NCI-H1092 (cell line): ENCODE measurements at regions not wholly inside any gene's neighbourhood (a gene's known extent, or its start where the extent isn't known, plus 50 kb on each side); places are given as distances from the start of the nearest gene placed in this dataset.
"Not testable (repeated sequence)": the region's sequence is repeated elsewhere in the genome, so short reads cannot be mapped to it uniquely, and the experiment has no call there.

Source experiments
- DNase-seq: peaks from one replicate; lab custom pipeline; 2025; lab: John Stamatoyannopoulos, UW

DNA sequence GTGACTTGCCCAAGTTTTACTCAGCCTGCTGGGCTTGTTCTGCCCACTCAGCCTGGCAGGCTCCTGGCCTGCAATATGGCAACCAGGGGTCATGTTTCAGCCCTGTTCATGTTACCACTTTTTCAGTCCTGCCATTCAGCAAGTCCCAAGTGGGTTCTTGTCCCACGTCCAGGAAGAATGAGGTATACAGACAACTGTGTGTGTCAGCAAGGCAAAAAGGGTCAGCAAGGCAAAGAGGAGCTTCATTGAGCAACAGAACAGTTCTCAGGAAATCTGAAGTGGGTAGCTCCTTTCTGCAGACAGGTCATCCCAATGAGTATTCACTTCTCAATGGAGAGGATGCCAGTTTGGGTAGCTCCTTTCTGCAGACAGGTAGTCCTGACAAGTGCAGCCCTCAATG is 1233.3 kb upstream of the B3GALT2 start:
- DNase-seq = no peak

DNA sequence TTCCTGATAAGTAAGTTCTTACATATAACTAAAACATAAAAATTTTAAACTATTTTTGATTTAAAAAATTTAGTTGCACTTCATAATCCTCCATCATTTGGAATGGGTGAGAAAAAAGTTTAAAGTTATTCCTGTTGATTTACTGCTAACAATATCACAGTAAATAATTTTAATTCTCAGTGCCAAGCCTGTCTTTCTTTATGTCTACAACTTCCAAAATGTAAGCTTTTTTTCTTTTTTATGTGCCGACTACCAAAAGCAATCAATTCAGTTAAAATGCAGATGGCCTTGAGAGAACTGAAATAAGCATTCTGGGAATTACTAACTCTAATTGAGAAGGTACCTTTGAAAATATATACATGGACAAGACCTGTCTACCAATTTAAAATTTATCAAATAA is 1224.3 kb upstream of the B3GALT2 start:
- DNase-seq = no peak

DNA sequence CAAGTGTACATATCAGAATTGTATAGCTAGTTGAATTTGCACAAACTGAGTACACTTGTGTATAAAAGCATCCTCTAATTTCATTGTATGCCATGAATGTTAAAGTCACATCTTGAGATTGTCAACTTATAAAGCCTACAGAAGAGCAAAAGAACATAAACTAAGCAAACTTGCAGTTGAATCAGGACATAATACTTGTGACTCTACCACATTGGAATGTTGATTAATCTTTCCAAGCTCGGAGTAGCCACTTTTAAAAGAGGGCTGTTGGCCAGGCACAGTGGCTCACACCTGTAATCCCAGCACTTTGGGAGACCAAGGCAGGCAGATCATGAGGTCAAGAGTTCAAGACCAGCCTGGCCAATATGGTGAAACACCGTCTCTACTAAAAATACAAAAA is 1220.8 kb upstream of the B3GALT2 start:
- DNase-seq = not testable (repeated sequence)

DNA sequence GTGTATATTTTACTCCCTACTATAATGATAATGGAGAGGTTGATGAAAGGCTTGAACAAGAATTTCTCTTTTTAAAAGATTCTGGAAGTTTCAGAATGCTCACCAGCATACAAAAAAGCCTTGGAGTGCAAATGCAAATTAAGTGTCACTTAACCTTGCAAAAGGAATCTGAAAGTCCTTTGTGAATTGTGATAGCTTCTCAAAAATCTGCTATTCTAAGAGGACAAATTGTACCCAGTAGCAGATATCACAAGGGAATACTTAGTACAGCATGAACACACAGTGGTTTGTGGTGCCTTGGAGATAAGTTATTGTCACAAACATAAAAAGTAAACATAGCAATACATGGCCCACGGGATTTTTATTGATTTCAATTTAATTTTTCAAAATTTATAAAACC is 1208.3 kb upstream of the B3GALT2 start:
- no peak for DNase-seq

DNA sequence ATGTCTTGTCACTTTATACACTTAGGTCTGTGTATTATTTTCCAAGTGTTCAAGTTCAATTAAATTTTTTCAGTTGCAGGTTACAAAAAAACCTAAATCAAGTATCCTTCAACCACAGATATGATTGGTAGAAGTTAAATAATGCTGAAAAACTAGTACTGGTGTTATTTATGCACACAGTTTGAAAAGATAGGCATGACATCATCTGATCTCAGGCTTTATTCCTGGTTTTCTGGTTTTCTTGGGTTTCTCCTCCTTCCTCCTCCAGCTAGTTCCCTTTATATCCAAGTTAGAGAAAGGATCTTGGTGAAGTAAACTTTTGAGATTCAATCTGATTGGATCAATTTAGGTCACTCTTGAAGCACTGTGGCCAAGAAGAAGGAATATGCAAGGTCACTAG is 1201.1 kb upstream of the B3GALT2 start:
- DNase-seq = no peak

DNA sequence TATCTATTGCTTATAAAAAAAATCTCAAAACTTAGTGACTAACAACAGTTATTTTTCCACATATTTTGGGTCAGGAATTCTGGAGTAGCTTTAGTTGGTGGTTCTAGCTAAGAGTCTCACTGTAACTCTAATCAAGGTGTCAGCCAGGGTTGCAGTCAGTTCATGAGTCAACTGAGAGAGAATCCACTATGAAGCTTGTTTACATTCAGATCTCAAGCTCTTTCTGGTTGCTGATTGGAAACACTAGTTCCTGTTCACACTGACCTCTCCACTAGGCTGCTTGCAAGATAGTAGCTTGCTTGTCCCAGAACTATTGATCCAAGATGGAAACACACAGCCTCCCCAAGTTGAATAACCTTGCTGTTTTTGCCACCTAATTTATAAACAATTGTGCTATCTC is 1192.1 kb upstream of the B3GALT2 start:
- DNase-seq = no peak

DNA sequence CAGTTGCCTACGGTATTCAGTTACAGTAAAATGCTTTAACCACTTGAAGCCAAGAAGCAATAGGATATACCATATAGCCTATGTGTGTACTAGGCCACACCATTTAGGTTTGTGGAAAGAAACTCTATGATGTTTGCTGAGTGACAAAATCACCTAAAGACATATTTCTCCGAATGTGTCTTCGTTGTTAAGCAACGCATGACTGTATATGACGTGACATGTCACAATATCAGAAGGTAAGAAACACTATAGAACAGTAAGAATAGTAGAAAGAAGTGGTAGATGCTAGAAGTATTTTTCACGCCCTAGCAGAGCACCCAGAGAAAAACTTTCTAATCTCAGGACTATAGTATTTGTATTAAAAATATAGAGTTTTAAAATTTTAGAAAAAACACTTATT is 1188.2 kb upstream of the B3GALT2 start:
- no peak for DNase-seq

DNA sequence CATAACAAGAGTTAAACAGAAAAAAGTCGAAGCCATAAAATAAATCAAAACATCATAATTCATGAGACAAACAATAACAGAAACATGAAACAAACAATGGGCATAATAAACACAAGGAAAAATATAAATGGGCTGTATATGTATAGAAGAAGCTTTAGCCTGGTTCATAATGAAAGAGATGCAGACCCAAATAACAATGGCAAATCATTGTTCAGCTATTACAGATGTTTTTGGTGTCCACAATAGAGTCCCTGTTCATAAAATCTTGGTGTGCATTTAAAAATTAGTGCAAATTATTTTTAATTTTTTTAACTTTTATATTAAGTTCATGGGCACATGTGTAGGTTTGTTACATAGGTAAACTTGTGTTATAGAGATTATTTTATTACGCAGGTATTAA is 1185.9 kb upstream of the B3GALT2 start:
- DNase-seq = no peak

DNA sequence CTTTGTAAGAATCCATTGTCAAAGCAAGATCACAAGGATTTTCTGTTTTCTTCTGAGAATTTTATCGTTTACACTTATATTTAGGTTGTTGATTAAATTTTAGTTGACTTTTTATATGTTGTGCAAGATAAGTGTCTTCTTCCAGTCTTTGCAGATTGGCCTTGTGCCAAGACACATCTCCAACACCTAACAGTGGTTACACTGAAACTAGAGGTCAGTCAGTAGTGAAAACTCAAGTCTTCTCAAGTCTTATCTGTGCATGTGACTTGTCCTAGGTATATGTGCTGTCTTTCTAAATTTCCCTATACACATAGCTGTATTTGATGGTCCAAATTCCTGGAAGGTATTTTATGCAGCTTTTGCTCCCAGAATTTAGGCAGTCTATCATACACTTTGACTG is 1183.2 kb upstream of the B3GALT2 start:
- no peak for DNase-seq

DNA sequence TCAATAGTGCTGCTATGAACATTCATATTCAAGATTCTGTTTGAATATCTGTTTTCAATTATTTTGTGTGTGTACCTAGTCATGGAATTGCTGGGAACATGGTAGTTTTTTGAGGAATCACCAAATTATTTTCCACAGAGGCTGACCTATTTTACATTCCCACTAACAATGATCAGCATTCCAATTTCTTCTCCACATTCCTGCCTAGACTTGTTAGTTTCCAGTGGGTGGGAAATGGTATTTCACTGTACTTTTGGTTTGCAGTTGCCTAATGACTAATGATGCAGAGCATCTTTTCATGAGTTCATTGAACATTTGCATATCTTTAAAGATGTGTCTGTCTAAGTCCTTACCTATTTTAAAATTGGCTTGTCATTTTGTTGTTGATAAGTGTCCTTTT is 1182.6 kb upstream of the B3GALT2 start:
- no peak for DNase-seq

DNA sequence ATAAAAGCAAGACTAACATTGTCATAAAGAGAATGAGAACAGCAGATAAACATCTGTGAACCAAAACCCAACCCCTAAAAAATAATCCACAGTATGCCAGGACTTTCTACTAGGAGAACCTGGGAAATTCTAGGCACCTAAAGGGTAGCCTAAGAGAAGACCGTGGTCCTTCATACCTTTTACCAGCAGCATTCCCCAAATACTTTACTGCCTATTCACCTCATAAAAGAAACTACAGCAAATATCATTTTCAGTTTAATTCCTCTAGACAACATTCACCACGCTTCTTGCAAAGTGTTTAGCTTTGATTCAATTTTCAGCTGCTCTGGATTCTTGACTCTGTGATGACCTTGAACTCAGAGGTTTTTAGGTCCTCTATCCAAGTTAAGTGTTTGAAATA is 1180.7 kb upstream of the B3GALT2 start:
- DNase-seq = no peak

DNA sequence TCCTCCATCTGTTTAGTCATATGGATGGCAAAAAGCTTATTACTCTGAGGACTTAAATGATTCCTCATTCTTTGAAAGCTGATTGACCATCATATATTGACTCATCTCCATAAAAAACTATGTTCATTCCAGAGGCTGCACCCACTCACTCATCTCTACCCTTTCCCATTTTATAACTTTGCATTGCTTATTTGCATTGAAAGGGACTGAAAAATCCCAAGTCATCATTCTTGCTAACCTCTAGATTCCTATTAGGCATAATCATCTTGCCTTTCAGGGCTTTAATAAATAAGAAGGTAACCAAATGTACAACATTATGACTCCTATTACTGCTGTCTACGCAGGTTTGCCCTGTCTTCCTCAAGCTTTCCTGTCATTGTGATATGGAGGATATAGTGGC is 1180.3 kb upstream of the B3GALT2 start:
- DNase-seq = no peak

DNA sequence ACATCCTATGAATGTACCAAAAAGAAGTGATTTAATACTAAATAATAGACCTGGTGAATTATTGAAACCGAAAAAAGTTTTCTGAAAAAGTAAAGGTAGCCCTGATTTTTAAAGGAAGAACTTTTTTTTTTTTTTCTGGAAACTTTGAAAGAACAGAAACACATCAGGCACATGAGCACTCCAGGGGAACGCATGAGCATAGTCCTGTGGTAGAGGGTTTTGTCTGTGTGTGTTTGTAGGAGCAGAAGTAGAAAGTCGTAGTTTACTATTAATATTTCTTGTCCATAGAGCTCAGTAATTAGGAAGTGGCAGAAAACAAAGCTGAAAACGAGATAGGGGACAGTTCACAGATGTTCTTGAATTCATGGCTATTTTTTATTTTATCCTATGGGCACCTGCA is 1175.9 kb upstream of the B3GALT2 start:
- DNase-seq = no peak

DNA sequence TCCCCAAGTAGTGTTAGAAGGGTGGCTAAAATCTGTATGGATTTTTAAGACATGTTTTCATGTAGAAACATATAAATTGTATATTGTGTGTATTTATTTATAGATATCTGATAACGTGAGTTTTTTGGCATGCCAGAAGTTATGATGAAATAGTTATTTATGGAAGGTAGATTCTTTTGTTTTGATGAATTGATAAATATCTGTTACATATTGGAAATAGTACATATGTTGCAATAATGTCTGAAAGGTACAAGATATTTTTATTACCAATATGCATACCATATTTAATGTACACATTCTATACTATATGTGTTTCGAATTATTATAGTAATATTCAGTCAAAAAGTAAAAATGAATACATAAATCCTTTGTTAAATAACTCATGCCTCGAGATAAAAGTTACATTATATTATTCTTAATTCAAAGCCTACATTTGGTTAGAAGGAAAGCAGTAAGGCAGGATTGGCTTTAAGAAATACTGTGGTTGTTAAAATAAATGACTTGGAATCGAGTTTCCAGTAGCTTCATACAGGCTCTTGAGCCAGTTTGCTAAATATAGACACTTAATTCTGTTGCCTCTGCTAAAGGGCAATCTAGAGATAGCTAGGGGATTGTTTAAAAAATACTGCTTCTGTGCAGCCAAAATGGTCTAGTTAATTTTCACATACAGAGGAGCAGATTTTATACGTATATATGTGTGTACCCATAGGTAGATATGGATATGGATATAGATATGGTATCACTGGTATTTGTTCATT is 1175.1 kb upstream of the B3GALT2 start:
- DNase-seq = no peak

DNA sequence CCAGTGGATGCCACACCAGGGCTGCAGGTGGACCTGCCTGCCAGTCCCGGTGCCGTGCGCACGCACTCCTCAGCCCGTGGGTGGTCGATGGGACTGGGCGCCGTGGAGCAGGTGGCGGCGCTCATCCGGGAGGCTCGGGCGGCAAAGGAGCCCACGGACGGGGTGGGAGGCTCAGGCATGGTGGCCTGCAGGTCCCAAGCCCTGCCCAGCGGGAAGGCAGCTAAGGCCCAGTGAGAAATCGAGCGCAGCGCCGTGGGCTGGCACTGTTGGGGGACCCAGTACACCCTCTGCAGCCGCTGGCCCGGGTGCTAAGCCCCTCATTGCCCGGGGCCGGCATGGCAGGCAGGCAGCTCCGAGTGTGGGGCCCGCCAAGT is 1171.8 kb upstream of the B3GALT2 start:
- no peak for DNase-seq

DNA sequence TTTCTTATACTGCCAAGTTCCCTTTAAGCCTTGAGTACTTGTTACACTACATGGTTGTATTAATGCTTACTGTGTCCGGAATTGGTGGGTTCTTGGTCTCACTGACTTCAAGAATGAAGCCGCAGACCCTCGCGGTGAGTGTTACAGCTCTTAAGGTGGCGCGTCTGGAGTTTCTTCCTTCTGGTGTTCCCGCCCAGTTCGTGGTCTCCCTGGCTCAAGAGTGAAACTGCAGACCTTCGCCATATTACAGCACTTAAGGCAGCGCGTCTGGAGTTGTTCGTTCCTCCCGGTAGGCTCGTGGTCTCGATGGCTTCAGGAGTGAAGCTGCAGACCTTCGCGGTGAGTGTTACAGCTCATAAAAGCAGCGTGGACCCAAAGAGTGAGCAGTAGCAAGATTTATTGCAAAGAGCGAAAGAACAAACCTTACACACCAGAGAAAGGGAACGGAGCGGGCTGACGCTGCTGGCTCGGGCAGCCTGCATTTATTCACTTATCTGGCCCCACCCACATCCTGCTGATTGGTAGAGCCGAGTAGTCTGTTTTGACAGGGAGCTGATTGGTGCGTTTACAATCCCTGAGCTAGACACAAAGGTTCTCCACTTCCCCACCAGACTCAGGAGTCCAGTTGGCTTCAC is 1171.3 kb upstream of the B3GALT2 start:
- DNase-seq = not testable (repeated sequence)

DNA sequence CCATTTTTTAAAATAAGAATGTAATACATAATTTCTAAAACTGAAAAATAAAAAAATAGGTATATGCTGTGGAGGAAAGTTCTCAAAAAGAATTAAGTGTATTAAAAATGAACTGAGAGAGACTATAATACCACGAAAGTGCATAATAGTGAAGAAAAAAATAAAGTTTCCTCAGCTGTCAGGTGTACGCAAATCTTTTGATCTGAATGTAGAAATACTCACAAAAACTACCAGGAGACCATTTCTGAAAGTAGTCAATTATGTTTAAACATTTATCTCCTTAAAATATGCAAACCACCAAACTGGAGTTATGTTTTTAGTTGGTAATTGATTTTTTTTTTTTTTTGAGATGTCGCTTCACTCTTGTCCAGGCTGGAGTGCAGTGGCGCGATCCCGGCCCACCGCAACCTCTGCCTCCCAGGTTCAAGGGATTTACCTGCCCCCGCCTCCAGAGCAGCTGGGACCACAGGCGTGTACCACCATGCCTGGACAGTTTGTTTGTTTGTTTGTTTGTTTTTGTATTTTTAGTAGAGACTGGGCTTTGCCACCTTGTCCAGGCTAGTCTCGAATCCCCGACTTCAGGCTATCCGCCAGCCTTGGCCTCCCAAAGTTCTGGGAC is 1169.2 kb upstream of the B3GALT2 start:
- DNase-seq = no peak

DNA sequence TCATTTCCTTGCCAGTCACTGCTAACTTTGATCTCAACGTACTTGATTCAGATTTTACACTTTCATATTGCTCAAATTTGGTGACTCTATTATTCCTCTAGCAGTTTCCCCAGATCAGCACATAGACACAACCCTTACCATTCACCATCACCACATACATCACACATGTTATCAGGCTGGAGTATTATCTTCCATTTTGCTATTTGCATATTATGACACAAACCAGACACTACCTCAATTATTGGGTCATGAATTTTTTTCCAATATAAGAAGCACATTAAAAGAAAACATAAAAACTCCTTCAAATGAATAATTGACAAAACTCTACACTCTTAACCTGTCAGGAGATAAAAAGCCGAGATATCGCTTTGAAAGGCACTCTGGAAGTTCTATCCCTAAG is 1166.7 kb upstream of the B3GALT2 start:
- no peak for DNase-seq

DNA sequence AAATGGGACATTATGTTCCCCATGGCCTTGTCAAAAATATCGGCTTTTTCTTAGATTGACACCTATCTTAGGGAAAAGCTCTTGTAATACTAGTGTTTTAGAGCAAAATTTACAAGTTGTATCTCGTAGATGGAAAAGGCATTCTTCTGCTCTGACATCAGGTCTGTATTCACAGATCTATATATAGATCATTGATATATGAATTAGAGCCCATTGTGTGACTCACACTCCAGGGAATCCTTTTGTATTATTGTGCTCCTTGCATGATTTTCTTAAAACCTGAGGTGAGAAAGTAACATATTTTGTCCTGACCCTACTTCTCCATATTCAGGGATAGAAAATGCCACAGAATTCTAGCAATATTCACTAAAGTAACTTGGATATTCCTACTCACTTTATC is 1160.8 kb upstream of the B3GALT2 start:
- DNase-seq = no peak

DNA sequence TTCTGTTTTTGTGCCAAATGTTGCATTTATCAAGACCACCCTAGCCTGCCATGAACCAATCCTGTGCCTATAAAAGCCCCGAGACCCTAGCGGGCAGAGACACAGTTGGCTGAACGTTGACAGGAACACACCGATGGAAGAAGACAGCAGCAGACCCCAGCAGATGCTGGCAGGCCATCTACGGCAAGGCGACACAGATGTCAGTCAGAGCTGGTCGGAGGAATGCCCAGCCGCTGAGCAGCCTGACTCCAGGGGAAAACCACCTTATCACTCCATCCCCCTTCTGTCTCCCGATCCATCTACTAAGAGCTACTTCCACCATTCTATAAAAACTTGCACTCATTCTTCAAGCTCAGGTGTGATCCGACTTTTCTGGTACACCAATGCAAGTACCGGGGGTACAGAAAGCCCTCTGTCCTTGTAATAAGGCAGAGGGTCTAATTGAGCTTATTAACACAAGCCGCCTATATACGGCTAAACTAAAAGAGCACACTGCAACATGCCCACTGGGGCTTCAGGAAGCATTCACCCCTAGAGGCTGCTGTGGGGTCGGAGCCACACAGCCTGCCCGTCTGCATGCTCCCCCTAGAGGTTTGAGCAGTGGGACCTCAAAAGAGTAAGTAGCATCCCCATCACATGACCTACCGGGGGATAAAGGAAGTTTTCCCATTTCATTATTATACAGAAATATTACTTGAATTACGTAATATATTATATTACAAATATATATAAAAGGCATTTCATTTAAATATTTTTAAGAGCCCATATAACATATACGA is 1156.3 kb upstream of the B3GALT2 start:
- DNase-seq = no peak

DNA sequence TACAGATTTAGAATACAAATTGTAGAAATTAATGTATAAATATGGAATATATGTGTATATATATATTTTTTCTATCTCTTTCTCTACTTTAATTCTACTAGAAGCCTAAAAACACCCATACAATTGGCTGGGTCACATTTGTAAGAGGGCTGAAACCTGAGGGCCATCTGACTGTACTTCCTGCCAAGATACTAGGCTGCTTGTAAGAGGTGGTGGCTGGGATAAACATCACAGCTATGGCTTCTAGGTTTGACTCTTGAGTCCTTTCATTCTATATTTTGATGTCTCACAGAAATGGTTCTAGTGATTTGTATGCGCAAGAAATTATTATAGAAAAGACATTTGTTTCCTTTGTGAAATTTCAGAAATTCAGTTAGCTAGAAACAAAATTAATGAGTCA is 1155.2 kb upstream of the B3GALT2 start:
- DNase-seq = no peak

DNA sequence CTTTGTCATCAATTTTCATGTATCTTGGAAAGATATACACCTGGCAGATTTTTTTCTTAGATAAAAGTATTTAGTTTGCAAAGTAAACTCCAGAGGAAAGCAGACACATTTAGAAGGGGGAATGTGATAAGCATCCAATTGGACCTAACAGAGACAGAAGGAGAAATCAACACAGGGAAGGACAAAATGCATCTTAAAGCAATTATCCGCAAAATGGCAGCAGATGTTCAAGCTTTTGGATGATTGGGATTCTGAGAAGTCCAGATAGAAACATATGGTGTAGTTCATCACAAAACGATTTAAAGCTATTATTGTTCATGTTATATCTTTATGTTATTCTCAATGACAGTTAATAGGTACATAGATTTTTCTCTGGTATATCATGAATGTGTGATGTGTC is 1153.1 kb upstream of the B3GALT2 start:
- no peak for DNase-seq
